Activated CD4-positive, alpha-beta memory T cell treated with anti-CD3 and anti-CD28 coated beads for 36 hours (primary cell): ENCODE measurements at regions not wholly inside any gene's neighbourhood (a gene's known extent, or its start where the extent isn't known, plus 50 kb on each side); places are given as distances from the start of the nearest gene placed in this dataset.
"Not testable (repeated sequence)": the region's sequence is repeated elsewhere in the genome, so short reads cannot be mapped to it uniquely, and the experiment has no call there.

Experiments
- CTCF ChIA-PET: fragments of 350-600 bp; sonication (Branson Sonifier 250); formaldehyde crosslinking; loops from one replicate; lab custom pipeline; 2021; ENCODE audit warnings: antibody characterized with exemption, inconsistent platforms; lab: Charles Lee
- POLR2A ChIA-PET: fragments of 350-600 bp; sonication (Branson Sonifier 250); formaldehyde crosslinking; loops from one replicate; lab custom pipeline; 2021; ENCODE audit warnings: antibody characterized with exemption; lab: Charles Lee
- DNase-seq: peaks from one replicate; pipeline ENCODE4 v3.0.0-alpha.2; 2020
- H3K27ac Mint-ChIP-seq: one replicate; pipeline ENCODE4 v1.8.0; 2021; ENCODE audit warnings: mixed read lengths
- H3K27me3 Mint-ChIP-seq: one replicate; pipeline ENCODE4 v1.8.0; 2021; ENCODE audit warnings: mixed read lengths
- H3K36me3 Mint-ChIP-seq: one replicate; pipeline ENCODE4 v1.8.0; 2021; ENCODE audit warnings: mixed read lengths
- H3K4me1 Mint-ChIP-seq: one replicate; pipeline ENCODE4 v1.8.0; 2021; ENCODE audit warnings: low read depth, mixed read lengths
- H3K4me3 Mint-ChIP-seq: one replicate; pipeline ENCODE4 v1.8.0; 2021; ENCODE audit warnings: mild to moderate bottlenecking, mixed read lengths
- H3K9me3 Mint-ChIP-seq: one replicate; pipeline ENCODE4 v1.8.0; 2021; ENCODE audit warnings: mixed read lengths
- intact Hi-C: fragments of 100-400 bp; cut with micrococcal nuclease; formaldehyde crosslinking; loops from one replicate; pipeline ENCODE4 v1.15.1; 2023

- H3K4me3 Mint-ChIP-seq, H3K4me1 Mint-ChIP-seq, DNase-seq, intact Hi-C loops, CTCF ChIA-PET, POLR2A ChIA-PET, H3K27me3 Mint-ChIP-seq, H3K36me3 Mint-ChIP-seq, H3K9me3 Mint-ChIP-seq, H3K27ac Mint-ChIP-seq: not testable (repeated sequence)
Measured at GRCh38 chr1:243074224-243074623, 180.9 kb downstream of the CEP170 start.

- H3K27me3 Mint-ChIP-seq, H3K4me3 Mint-ChIP-seq, H3K9me3 Mint-ChIP-seq, H3K36me3 Mint-ChIP-seq, DNase-seq, CTCF ChIA-PET, H3K27ac Mint-ChIP-seq, H3K4me1 Mint-ChIP-seq, intact Hi-C loops, POLR2A ChIA-PET: not testable (repeated sequence)
Measured at GRCh38 chr1:243067056-243067455, 188.0 kb downstream of the CEP170 start.

- H3K4me3 Mint-ChIP-seq, H3K27ac Mint-ChIP-seq, intact Hi-C loops, POLR2A ChIA-PET, H3K4me1 Mint-ChIP-seq, H3K9me3 Mint-ChIP-seq, CTCF ChIA-PET, H3K36me3 Mint-ChIP-seq, H3K27me3 Mint-ChIP-seq, DNase-seq: not testable (repeated sequence)
Measured at GRCh38 chr1:243061965-243062364, 193.1 kb downstream of the CEP170 start.

- H3K36me3 Mint-ChIP-seq, POLR2A ChIA-PET, DNase-seq, H3K27me3 Mint-ChIP-seq, H3K4me3 Mint-ChIP-seq, H3K27ac Mint-ChIP-seq, CTCF ChIA-PET, intact Hi-C loops, H3K4me1 Mint-ChIP-seq, H3K9me3 Mint-ChIP-seq: not testable (repeated sequence)
Measured at GRCh38 chr1:243055510-243055909, 199.6 kb downstream of the CEP170 start.

- H3K27me3 Mint-ChIP-seq, H3K4me1 Mint-ChIP-seq, DNase-seq, CTCF ChIA-PET, H3K36me3 Mint-ChIP-seq, H3K4me3 Mint-ChIP-seq, H3K9me3 Mint-ChIP-seq, POLR2A ChIA-PET, intact Hi-C loops, H3K27ac Mint-ChIP-seq: not testable (repeated sequence)
Measured at GRCh38 chr1:243055091-243055490, 200.0 kb downstream of the CEP170 start.

- CTCF ChIA-PET, H3K9me3 Mint-ChIP-seq, H3K4me3 Mint-ChIP-seq, H3K27me3 Mint-ChIP-seq, H3K27ac Mint-ChIP-seq, DNase-seq, H3K4me1 Mint-ChIP-seq, intact Hi-C loops, H3K36me3 Mint-ChIP-seq, POLR2A ChIA-PET: not testable (repeated sequence)
Measured at GRCh38 chr1:243054681-243055080, 200.4 kb downstream of the CEP170 start.

- H3K9me3 Mint-ChIP-seq, H3K27ac Mint-ChIP-seq, H3K36me3 Mint-ChIP-seq, POLR2A ChIA-PET, CTCF ChIA-PET, H3K4me3 Mint-ChIP-seq, H3K27me3 Mint-ChIP-seq, intact Hi-C loops, DNase-seq, H3K4me1 Mint-ChIP-seq: not testable (repeated sequence)
Measured at GRCh38 chr1:243053048-243053447, 202.0 kb downstream of the CEP170 start.

GRCh38 chr1:243050613-243051012 lies 204.5 kb downstream of the CEP170 start:
- DNase-seq, intact Hi-C loops, H3K36me3 Mint-ChIP-seq, POLR2A ChIA-PET, H3K9me3 Mint-ChIP-seq, CTCF ChIA-PET, H3K4me3 Mint-ChIP-seq, H3K27ac Mint-ChIP-seq, H3K27me3 Mint-ChIP-seq, H3K4me1 Mint-ChIP-seq: not testable (repeated sequence)

GRCh38 chr1:243049716-243050115 lies 205.4 kb downstream of the CEP170 start:
- H3K9me3 Mint-ChIP-seq, H3K27ac Mint-ChIP-seq, H3K4me3 Mint-ChIP-seq, CTCF ChIA-PET, POLR2A ChIA-PET, intact Hi-C loops, H3K4me1 Mint-ChIP-seq, DNase-seq, H3K27me3 Mint-ChIP-seq, H3K36me3 Mint-ChIP-seq: not testable (repeated sequence)

- H3K36me3 Mint-ChIP-seq, CTCF ChIA-PET, H3K4me1 Mint-ChIP-seq, H3K27ac Mint-ChIP-seq, H3K4me3 Mint-ChIP-seq, DNase-seq, intact Hi-C loops, H3K27me3 Mint-ChIP-seq, H3K9me3 Mint-ChIP-seq, POLR2A ChIA-PET: not testable (repeated sequence)
Measured at GRCh38 chr1:243021365-243021764, 233.7 kb downstream of the CEP170 start.

GRCh38 chr1:243019030-243019635 lies 235.9 kb downstream of the CEP170 start:
- CTCF ChIA-PET, H3K4me1 Mint-ChIP-seq, H3K9me3 Mint-ChIP-seq, H3K27me3 Mint-ChIP-seq, H3K36me3 Mint-ChIP-seq, H3K4me3 Mint-ChIP-seq, intact Hi-C loops, H3K27ac Mint-ChIP-seq, POLR2A ChIA-PET: not testable (repeated sequence)
- peak; percentile 56 for DNase-seq

- POLR2A ChIA-PET, DNase-seq, H3K4me3 Mint-ChIP-seq, intact Hi-C loops, H3K9me3 Mint-ChIP-seq, H3K27ac Mint-ChIP-seq, H3K27me3 Mint-ChIP-seq, H3K4me1 Mint-ChIP-seq, H3K36me3 Mint-ChIP-seq, CTCF ChIA-PET: not testable (repeated sequence)
Measured at GRCh38 chr1:243010719-243011118, 244.4 kb downstream of the CEP170 start.

- CTCF ChIA-PET, H3K27me3 Mint-ChIP-seq: not testable (repeated sequence)
Measured at GRCh38 chr1:243001003-243001402, 254.1 kb downstream of the CEP170 start.

More at GRCh38 chr1:243001003-243001402, 254.1 kb downstream of the CEP170 start:
- POLR2A ChIA-PET, DNase-seq, H3K27ac Mint-ChIP-seq, H3K36me3 Mint-ChIP-seq, intact Hi-C loops, H3K9me3 Mint-ChIP-seq, H3K4me3 Mint-ChIP-seq, H3K4me1 Mint-ChIP-seq: not testable (repeated sequence)
